Stimulated activated CD4-positive, alpha-beta T cell treated with anti-CD3 and anti-CD28 coated beads, Interleukin-2, amount 100 ng/mL, for 24 hours (primary cell): ENCODE measurements at regions not wholly inside any gene's neighbourhood (a gene's known extent, or its start where the extent isn't known, plus 50 kb on each side); places are given as distances from the start of the nearest gene placed in this dataset.

Experiments used
- DNase-seq, 2 donors: peaks; one replicate each; pipeline ENCODE4 v3.0.0-alpha.2; 2020

DNA sequence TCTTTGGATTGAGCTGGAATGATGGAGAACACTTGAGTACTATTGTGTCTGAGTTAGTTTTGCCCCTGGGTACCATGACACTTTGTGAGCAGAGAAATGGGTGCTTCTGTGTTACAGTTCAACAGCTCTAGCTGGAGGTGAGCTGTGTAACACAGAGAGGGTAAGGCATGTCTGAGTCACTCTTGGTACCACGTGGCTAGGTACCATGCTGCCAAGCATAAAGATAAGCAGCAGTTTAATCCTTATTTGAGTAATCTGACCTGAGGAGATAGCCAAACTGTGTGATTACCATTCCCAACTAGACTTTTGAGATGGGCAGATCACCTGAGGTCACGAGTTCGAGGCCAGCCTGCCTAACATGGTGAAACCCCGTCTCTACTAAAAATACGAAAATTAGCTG lies 122.0 kb downstream of the OLFM4 start:
- no peak for DNase-seq

DNA sequence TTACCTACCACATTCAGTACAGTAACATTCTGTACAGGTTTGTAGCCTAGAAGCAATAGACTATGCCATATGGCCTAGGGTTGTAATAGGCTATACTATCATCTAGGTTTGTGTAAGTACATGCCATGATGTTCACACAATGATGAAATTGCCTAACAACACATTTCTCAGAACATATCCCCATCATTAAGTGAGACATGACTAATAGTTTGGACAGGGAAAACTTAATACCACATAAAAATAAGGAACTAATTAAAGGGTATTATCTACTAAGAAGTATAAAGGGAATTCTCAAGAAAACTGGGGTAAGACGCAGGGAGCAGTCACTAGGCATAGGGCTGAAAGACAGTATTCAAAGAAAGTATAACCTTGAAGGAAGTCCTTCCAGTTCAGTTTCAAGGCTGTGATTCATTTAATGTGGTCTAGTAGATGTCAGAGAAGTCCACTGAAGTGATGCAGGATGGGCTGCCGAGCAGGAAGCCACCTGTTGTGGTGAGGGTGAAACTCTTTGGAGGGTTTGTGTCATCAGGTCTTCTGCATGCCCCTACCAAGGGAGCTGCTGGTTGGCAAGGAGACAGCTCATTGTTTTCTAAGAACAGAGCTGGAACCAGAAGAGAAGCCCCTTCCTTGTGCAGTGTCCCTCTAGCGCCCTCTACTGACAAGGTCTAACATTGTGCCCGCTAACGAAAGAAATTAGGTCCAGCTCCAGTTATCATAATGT lies 122.9 kb downstream of the OLFM4 start:
- peak in 1 of 2 donors; percentile 31 for DNase-seq

DNA sequence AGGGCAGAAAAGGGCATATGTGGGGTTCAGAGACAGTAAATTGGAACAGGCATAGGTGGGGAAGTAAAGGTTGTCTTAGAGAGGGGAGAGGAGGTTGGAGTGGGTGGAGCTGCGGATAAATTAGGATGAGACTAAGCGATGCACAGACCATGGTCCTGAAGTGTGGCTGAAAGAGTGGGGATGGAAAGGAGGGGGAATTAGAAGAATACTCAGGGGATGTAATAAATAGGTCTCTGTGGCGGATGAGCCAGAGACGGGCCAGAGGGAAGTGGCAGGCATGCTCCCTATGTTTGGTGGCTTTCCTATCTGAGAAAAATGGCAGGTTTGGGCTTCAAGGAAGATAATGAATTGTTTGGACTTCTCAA lies 123.4 kb downstream of the OLFM4 start:
- no peak for DNase-seq

DNA sequence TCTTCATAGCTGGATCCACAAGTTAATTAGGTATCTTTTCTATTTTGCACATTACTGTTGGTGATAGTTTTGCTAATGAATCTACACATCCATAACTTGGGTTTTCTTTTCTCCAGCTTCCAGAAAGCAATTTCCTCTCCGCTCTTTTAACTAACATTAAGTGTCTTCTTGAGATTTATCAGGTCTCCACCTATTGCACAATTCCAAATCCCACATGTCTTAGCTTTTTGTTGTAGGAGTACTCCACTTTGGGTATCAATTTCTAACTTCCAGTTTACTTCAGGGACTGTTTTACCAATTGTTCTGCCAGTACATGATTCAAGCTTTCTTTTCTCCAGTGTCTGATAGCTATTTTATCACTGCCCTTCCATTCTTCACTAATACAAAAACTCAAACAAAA lies 129.6 kb downstream of the OLFM4 start:
- no peak for DNase-seq

DNA sequence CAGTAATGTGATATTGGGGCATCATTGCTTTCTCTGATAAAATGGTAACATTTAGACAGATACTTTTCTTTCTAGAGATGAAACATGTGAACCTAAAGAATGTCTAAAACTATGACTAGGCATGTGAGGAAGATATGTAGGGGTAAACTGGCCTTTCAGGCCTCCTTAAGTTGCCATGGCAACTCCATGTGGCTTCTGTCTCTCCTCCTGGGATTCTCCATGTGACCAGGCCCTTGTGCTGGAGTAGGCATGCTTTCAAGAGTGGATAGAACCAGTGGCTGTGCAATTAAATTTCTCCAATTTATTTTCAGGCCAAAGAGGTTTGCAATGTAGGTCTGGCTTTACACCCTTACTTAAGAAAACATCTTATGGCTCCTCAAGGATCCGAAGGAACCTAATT lies 130.8 kb downstream of the OLFM4 start:
- no peak for DNase-seq

DNA sequence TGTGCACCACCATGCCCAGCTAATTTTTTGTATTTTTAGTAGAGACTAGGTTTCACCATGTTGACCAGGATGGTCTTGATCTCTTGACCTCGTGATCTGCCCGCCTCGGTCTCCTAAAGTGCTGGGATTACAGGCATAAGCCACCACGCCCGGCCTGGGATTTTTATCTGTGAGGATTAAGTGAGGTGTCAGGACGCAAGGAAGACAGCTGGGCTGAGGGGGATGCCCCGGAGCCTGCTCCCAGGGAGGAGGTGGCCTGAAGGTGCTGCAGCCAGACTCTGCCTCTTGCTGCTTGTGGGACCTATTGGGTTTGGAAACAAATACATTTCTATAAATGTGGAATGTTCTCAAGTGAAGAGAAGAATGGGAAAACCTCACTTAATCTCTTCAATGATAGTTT lies 131.6 kb downstream of the OLFM4 start:
- DNase-seq = no peak

DNA sequence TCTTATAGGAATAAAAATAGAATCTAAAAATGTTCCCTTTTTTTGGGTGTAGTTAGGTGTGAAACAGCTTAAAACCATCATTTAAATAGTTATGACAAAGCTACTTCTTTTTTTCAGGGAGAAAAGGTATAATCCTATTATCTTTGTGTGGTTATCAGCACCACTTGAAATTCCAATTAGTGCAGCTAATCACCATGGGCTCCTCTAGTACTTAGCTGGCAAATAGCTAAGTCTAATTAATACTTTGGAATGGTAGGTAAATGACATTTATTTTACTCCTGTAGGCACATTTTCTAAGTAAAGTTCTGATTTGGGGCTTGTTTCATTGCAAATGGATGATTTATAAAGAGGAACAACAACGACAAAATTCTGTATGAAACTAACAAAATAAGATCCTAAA lies 132.6 kb downstream of the OLFM4 start:
- no peak for DNase-seq

DNA sequence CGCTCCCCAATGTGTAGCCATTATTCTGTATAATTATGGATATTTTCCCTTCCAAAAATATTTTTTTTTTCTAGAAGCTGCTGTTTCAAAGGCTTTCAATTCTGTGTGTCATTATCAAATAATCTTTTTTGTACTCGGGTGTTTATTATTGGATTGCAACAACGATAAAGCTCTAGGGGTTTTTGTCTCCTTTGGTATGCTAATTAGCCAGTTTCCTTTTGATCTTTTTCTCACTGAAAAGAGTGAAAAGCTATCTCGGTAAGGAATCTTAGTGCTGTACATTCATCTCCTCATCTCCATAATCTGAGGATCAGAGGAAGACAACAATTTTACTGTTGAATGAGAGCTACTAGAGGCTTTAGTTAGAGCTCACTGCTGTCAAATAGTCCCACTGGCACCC lies 136.6 kb downstream of the OLFM4 start:
- DNase-seq = no peak

DNA sequence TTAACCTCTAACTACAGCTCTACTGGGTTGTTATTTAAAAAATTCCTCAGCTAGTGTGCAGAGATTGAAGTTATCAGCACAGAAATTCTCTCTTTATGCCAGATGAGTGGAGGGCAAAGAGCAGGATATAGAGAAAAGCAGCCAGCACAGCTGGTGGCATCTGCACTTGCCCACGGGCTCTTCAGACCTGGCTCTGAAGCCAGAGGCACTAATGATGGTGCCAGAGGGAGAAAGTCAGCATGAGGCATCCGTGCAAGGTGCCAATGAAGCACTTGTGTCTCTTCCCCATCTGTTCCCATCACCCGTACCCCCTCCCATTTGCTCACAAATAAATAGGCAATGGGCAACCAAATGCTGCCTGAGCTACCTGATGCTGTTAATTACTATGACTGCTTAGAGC lies 138.9 kb downstream of the OLFM4 start:
- DNase-seq = no peak

DNA sequence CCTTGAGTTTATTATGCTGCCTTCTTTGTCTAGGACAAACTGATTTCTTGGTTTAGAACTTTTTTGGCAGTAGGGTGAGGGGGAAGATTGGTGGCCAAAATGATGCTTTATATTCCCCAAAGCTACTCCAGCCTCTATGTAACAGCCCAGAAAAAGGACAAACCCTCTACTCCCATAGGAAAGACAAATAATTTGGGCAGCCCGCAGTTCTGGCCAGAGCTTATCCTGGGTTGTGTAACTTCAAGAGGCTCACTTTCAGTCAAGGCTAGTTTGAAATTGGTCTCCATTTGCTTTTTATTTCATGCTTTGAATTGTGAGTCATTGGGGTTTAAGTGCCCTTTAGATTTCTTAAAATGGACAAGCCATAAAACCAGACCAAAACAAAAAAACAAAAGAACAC lies 142.3 kb downstream of the OLFM4 start:
- no peak for DNase-seq

DNA sequence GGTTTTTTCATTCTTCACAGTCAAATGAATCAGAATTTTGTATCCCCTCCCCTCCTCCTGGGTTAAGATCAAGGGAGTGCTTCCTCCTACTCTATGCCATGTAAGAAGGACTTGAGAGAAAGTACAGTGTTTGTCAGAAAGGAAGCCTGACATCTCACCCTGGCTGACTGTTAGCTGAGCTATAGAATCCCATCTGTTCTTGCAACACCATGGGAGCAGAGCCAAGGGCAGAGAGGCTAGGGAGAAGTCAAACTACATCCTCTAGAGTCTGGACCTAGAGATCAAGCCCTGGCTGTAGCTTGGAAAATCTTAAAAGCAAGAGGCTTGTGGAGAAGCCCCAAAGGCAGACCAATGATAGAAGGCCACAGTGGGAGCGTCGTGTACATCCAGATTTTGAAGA lies 145.9 kb downstream of the OLFM4 start:
- no peak for DNase-seq

DNA sequence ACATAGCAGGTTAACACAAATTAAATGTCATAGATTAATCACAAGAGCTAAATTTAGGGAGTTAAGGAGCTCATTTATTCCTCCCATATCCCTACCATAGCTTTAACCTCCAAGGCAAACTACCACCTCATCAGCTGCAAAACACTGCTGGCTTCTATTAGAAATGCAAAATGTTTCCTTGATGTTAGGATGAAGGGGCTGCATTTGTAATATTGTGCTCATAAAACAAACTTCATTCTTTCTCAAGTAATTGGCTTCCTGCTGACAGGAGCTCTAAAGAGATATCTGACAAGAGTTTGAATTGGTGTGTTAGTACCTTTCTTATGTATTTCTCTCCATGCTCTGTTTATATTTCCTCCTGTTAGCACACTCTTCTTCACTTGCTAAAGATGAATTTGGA lies 152.1 kb downstream of the OLFM4 start:
- DNase-seq = no peak

DNA sequence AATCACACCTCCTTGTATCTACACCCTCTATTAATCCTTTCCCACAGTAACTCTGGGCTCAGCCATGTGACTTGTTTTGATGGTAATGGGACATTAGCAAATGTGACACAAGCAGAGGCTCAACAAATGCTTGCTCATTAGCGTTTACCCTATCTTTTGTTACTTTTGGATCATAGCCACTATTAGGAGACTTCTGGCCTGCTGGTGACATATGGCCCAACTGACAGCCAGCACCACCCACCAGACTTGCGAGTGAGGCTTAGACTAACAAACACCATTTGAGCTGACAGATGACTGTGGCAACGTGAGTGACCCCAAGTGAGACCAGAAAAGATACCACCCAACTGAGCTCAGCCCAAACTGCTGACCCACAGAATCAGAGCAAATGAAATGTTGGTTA lies 154.1 kb downstream of the OLFM4 start:
- DNase-seq = no peak

DNA sequence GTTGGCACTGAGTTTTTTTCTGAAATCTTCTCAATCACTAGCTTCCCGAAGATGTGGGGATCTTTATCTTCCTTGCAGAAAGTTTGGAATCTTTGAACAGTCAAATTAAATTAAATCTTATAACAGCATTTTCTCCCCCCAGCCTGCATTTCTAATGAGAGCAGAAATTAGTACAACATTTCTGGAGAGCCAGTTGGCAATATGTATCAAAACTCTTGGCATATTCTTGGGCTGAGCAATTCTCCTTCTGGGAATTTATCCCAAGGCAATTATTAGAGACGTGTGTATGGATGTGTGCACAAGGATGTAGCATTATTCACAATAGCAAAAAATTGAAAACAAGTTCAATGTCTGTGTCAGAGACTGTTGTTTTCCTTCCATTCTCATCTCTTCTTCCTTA lies 159.5 kb downstream of the OLFM4 start:
- DNase-seq = no peak

DNA sequence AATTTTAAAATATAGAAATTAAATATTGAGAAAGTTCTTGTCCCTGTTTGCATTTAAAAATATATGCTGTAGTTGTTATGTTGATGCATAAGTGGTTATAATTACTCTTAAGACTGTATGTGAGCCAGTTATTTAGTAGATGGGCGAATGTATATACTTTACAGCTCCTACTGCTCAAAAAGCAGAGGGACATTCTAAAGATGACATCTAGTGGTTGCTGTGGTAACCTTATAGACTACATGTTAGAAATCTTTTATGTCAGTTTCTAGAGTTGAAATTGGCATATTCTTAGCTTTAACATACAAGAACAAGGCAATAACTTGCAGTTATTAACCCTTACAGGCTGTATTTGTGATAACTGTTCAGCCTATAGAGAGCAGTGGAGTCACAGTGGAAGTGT lies 160.5 kb downstream of the OLFM4 start:
- no peak for DNase-seq

DNA sequence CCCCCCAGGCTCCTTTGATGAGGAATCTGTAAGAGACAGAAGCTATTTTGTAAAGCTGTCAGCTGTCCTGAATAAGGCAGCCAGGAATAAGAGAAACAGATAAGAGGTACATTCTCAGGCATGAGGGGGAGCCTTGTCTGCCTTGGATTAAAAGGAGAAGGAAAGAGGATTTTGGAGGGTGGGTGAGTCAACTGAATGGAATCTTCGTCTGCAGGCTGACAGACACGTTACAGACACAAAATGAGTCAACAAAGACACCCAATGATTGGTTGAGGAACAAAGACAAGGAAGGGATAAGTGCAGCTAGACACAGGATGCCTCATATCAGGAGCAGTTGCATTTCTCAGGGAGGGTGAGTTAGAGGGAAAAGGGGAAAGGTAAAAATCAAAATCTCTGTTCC lies 162.5 kb downstream of the OLFM4 start:
- no peak for DNase-seq

DNA sequence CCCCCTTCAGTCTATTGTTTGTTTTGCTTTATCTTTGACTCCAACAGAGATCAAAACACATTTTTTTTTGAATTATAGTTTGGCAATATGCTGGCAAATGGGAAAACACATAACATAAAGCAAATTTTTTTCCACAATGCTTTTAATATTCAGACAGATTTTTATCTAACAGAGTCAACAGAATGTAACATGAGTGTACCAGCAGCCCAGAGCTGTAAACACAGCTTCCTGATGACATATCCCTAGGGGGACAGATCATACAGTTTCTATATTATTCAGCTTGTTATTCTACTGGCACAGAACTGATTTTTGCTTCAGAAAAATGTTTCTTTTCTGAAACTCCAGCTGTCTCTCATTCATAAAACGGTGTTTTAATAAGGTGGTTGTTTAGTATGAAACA lies 168.8 kb downstream of the OLFM4 start:
- DNase-seq = no peak

DNA sequence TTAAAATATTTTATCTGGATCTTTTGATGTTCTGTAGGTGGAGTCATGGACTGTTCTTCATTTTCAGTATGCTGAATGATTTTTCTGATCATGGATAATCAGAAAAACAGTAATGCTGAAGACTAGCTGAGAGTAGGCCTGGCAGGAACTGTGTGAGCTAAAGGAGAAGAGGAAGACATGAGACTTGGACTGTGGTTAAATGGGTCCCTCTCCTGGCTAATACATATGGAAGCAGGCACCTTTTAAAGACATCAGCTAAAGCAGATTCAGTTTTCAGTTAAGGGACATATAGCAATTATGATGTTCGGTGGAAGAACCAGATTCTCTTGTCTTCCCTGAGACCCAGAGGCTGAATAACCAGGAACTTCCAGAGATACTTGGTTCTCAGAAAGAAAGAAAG lies 169.4 kb downstream of the OLFM4 start:
- DNase-seq = no peak

DNA sequence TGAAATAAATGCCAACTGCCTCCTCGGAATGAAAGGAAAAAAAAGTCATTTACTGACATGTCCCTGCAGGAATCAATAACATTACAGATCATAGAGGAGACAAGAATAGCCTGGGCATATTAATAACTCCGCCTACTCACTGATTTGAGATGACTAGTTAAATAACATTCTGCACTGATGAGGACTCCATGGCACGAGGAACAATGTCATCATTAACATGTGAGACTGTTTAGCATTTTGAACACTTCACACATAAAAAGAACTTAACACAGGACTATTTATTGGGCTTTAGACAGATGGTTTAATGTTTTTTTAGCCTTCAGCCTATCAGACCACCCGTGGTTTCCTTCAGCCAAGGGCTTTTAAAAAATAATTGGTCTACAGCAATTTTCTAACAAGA lies 170.1 kb downstream of the OLFM4 start:
- DNase-seq = no peak

DNA sequence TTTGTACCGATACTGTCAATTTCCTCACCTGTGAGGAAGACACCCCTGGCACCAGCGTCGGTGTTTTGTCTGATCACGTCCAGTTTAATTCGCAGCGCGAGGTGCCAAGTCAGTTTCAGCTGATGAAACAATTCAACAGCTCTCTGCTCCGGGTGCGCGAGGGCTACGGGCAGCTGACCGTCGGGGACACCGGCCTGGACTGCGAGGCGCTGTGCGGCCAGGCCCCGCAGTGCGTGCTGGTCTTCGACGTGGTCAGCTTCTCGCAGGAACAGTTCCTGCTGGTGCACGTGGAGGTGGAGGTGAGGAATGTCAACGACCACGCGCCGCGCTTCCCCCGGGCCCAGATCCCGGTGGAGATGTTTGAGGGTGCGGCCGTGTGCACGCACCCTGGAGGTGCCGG lies 171.5 kb downstream of the OLFM4 start:
- DNase-seq = no peak

DNA sequence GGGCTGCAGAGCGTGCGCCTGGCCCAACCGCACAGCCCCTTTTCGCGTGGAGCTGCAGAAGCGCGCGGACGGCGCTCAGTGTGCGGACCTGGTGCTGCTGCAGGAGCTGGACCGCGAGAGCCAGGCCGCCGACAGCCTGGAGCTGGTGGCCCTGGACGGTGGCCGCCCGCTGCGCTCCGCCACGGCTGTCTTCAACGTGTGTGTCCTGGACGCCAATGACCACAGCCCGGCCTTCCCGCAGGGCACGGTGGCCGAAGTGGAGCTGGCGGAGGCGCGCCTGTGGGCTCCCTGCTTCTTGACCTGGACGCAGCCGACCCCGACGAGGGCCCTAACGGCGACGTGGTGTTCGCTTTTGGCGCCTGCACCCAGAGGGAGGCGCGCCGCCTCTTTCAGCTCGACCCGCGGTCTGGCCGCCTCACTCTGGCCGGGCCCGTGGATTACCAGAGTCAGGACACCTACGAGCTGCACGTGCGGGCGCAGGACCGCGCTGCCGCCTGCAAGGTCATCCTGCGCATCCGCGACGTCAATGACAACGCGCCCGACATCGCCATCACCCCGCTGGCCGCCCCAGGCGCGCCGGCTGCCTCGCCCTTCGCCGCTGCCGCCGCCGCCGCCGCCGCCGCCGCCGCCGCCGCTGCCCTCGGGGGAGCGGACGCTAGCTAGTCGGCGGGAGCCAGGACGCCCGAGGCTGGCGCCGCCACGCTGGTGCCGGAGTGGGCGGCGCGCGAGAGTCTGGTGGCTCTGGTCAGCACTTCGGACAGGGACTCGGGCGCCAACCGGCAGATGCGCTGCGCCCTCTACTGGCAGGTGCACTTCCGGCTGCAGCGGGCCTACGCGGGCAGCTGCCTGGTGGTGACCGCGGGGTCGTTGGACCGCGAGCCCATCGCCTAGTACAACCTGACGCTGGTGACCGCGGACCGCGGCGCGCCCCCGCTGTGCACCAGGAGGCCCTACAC lies 172.2 kb downstream of the OLFM4 start:
- DNase-seq = peak in 1 of 2 donors; percentile 34

DNA sequence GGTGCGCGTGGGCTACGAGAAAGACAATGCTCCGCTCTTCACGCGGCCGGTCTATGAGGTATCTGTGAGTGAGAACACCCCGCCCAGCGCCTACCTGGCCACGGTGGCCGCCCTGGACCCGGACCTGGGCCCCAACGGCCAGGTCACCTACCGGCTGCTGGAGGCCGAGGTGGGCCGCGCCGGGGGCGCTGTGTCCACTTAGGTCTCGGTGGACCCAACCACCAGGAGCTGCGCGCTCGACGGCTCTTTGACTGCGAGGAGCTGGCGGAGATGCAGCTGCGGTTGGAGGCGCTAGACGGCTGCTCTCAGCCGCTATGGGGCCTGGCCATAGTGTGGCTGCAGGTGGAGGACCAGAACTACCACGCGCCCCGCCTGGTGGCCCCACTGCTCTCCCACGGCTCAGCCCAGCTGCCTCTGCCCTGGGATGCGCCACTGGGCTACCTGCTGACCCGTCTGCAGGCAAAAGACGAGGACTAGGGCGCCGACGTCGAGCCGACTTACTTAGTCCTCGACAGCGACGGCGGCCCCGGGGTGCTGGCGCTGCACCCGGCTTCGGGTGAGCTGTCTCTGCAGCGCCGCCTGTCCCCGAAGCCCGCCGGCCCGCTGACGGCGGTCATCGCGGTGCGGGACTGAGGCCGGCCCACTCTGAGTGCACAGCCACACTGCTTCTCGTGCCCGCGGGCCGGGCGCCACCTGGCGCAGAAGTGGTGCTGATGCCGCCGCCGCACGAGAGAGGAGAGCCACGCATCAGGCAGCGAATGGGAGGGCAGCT lies 173.0 kb downstream of the OLFM4 start:
- DNase-seq = no peak

DNA sequence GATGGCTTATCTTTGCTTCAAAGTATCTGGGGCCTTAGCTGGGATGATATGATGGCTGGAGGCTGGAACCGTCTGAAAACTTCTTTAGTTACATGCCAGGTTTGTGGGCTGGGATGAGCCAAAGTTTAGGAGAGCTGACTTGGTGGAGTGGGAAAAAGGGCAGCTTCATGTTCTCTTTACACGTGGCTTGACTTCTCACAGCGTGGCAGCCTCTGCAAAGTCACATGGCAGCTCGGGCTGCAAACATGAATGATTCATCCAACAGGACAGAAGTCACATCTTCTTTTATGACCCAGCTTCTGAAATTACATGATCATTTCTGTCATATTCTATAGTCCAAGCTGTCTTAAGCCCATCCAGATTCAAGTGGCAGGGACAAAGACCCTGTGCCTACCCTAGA lies 176.0 kb downstream of the OLFM4 start:
- no peak for DNase-seq

DNA sequence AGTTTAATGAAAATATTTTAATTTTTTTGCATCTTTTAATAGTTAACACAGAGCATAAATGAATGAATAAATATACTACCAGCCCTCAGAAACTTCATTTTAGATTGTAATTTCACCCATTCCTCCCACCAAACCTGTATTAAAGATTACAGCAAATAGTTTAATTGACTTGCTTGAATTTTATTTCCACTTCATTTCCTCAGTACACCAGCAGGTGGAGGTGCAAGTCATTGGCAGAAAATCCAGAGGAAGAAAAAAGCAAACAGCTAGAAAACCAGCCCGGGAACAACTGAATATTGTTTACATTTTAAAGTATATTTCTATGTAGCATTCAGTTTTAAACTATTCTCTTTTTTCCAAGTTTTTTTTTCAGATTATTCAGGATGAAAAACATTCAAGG lies 177.8 kb downstream of the OLFM4 start:
- no peak for DNase-seq
